Stimulated activated CD4-positive, alpha-beta T cell treated with anti-CD3 and anti-CD28 coated beads, Interleukin-2, amount 100 ng/mL, for 48 hours (primary cell): ENCODE measurements at regions not wholly inside any gene's neighbourhood (a gene's known extent, or its start where the extent isn't known, plus 50 kb on each side); places are given as distances from the start of the nearest gene placed in this dataset.

Experiments
- DNase-seq, 2 donors: peaks; one replicate each; pipeline ENCODE4 v3.0.0-alpha.2; 2020

DNA sequence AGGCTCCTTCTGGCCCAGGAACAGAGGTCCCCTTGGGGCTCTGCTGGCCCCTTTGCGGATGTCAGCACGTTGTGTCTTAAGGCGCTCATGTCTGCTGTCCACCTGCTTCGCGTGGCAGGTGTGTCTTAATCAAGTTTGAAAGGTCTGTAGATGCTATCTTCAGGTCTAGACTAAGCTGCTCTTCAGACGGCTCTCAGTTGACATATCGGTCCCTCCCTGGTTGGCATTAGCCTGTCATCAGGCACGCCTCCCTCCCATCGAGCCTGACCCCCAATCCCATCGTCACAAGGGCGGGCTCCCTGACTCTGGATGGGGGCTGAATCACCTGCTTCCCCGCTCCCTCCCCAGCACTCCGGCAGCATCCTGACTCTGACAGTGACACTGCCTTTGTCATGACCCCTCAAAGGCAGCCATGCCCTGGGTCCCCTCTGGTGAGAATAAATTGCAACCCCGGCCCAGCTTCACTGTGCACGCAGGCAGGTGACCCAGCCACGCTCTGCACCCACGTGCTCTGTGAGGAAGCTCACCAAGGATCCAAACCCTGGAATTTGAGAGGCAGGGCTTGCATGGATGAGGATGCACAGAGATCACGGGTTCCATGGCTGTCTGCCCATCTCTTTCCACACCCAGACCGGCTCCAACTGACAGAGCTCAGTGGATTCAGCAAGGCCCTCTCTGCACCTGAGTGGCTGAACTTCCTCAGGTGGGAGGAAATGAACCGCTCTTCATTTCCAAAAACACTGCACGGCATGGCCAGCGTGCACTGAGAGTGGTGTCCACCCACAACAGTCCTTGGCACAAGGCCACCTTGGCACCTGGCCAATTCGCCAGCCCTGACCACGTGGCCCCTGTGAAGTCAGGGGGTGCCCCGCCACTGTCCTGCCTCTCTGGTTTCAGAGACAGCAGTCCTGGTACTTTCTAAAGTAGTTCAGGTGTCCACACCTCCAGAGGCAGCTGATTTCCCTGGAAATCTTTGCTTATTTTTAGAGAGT lies 110.2 kb upstream of the GPC1 start:
- no peak for DNase-seq

DNA sequence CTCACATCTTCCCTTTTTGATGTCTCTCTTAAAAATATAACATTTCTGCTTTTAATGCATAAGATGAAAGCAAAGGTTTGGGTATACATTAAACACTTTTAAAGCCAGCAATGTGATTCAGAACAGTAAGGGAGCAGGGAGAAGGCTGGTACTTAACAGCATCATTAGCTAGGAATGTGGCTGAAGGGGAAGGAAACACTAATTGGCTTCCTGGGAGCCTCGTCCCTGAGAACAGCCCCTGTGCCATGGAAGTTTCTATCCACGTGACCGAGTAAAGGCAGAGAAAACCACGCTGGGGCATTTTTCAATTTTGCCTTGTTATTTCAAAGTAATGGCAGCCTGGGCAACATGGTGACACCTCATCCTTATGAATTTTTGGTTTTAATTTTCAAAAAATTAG lies 109.2 kb upstream of the GPC1 start:
- no peak for DNase-seq

DNA sequence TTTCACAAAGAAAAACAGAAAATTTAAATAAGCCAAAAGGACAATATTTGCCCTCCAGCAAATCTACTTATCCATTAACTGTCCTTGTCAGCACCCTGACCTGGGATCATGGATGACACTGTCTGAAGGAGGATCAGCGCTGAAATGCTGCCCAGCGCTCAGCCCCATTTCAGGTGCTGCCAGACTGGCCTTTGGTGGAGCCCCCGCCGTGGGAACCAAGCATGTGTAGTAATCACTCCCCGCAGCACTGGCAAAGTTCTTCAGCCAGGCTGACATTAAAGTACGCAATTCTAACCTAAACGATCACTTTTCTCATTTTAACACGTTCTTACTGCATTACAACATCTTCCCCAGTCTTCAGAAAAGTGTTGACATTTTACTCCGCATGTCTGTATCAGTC lies 108.6 kb upstream of the GPC1 start:
- DNase-seq = no peak

DNA sequence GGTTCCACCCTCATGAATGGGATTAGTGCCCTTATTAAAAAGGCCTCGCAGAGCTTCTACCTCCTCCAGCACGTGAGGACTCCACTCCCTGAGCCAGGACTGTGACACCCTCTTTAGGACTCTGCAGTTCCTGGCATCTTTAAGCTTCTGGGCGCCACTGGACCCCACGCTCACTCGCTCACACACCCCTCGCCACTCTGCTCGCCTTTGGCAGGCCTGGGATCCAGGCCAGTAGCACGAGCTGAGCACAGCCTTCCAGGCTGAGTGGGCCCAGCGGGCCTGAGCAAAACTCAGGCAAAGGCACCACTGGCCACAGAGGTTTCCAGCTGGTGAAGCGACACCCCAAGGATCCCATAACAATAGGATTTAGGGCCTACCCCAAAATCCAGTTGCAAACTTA lies 107.9 kb upstream of the GPC1 start:
- no peak for DNase-seq

DNA sequence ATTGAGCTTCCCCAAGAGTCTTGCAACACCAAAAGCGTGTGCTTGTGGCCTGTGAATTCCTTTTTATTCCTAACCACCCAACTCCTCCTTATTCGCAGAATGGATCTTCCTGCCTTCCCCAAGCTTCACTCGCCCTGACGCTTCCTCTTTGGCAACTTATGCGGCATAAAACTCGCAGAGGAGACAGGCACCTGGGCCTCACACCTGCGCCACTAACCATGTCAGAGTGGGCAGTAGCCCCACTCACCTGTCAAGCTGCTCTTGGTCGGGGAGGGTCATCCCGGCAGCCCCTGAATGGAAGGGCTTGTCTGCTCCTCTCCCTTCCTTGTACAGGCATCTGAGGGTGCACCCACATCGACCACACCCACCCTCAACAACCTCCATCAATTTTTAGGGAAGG lies 106.9 kb upstream of the GPC1 start:
- no peak for DNase-seq

DNA sequence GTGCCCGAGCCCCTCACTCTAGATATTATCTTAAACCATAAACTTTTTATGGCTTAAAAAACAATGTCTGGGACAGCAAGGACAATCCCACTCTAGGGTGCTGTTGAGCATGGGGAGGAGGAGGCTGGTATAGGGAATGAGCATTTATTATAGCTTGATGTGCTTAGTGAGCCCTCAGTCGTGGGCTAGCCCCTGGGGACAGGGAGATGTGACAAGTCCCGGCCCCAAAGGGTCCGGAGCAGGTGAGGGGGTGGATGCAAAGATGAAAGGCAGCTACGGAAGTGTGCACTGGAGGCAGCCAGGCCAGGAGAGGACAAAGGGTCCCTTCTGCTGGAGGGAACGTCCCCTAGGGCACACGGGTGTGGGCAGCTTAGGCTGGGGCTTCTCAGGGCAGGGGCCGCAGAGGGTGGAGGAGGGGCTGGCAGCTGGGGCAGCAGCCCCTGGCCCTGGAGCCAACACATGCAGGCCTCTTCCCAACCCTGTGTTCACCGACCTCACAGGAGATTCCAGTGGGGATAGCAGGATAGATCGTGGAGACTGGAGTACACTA lies 106.3 kb upstream of the GPC1 start:
- DNase-seq = no peak

DNA sequence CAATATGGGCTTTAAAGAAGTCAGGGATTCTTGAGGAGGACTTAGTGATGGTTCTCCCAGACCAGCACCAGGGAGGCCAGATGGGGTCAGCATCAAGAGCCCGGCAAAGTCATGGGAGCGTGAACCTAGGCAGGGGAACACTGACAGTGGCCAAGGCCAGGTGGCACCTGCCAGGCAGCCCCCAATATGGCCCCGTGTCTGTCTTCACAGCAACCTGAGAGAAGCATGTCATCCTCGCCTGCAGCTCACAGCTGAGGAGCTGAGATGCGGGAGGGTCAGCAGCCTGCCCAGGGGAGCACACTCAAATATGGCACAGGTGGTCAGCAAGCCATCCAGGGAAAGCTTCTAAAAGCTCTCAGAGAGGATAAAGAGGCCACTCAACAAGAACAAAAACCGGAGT lies 105.7 kb upstream of the GPC1 start:
- no peak for DNase-seq

DNA sequence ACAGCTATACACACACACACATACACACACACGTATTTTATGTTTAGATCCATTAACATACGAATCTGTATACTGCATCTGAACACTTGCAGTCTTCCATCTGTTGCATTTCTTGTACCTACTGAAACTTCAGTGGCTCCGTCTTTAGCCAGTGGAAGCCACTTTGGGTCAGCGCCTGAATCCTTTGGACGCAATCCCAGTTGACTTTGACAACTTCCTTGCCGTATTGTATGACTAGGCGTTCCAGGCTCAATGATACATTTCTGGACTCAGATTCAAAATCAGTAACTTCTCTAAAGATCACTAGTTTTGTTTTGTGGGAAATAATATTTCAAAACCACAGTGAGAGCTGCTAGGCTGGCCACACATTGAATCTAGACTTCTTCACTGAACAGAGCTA lies 101.5 kb upstream of the GPC1 start:
- no peak for DNase-seq

DNA sequence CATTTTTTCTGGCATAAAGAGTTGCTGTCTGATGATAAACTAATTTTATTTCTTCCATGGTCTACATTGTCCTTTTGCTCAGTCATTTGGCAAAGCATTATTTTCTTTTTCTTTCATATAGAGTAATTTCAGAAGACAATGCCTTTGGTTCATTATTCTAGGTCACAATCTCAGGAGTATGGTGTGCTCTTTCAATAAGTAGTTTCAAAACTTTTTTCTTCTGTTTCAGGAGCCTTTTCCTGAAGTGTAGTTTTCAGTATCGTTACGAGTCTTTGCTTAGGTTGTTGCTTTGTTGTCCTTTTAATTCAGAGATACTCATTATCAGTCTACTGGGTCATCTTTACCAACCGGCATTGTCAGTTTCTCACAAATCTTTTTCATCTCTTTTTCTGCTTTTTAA lies 100.4 kb upstream of the GPC1 start:
- DNase-seq = no peak

DNA sequence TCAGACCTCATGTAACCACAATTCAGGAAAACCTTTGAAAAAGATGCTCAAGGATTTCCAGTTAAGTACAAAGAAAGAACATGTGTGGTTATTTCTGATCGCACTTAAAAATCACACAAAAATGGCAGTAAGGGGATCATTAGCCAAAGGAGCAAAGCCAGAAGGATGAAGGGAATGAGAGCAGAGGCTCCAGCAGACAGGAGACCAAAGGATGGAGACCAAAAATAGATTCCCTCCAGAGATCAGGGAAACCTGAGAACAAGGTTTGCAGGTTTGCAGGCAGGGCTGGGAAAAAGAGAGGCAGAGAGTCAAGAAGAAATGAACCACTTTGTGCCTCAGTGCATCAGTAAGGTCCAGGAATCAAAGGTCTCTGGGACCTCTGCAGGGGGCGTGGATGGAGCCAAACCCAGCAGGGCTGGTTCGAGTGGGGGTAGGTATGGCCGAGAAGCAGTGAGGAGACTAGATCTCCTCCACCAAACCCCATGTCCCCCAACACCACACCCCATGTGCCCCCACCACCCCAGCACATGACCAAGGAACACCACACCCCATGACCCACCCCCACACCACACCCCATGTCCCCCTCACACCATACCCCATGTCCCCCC lies 98.5 kb upstream of the GPC1 start:
- no peak for DNase-seq

DNA sequence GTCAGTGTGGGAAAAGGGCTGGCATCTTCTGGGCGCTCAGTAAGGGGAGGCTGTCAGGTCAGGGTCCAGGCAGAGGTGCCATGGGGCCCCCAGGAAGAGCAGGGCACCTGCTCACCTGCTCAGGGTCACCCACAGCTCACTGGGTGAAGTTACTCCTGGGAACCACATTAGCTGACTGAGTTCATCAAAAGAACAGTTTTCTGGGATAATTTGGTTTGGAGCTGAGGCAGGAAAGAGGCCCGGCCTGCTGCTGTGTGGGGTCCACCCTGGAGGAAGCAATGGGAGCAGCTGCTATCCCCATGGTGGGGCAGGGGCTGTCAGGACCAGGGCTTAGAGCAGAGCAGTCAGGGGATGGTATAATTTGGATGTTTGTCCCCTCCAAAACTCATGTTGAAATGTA lies 97.2 kb upstream of the GPC1 start:
- DNase-seq = no peak

DNA sequence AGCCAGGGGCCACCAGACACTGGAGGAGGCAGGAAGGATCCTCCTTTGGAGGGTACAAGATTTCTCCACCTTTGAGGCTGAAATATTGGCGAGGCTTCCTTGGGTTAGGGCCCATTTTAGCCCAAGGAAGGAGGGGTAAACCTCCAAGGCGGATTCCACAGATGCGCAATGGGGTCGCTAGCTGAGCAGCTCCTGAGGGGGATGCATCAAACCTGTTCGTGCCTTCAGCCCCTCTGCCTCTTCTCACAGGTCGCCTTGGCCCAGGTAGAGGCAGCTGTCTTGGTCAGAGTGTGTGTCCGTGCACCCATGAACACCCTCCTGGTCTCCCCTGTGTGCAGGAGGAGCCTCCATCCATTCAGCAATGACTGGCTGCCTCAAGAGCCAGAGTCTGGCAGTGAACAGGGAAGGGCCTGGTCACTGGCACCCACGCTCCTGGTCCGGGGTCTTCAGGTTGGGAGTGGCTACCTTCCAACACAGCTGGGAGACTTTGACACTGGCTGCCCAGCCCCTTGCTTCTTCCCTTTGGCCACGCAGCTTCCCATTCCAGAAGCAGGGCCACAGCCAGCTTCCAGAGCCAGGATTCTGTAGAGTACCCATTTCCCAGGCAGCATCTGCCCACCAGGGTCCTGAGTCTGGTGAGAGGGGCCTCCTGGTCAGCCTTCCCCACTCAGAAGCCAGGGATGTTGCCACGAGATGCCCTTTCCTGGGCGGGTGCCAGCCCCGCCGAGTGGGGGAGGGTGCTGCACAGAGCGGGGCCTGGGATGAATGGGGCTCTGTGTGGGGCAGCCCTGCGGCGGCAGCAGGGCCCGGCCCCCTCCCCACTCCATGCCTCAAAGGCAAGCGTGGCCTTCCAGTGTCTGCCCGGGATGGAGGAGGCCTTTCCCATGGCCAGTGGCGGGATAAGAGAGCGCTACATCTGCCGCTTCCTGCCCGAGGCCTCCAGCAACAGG lies 95.8 kb upstream of the GPC1 start:
- DNase-seq = no peak

DNA sequence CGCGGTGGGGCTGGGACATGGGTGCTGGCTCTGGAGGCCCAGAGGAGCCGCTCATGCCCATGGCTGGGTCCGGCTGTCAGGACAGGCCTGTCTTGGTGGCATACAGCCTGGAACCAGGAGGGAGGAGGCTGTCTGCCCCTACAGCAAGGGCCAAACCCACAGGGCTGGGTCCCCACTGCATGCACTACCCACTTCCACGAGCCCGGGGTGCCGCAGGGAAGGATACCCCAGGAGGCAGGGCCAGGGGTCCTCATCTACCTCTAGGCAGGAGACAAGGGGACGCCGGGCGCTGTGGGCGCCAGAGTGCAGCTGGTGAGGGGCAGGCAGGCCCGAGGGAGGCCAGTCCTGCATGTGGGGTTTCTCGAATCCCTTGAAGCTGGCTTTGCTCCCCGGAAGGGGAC lies 95.1 kb upstream of the GPC1 start:
- no peak for DNase-seq

DNA sequence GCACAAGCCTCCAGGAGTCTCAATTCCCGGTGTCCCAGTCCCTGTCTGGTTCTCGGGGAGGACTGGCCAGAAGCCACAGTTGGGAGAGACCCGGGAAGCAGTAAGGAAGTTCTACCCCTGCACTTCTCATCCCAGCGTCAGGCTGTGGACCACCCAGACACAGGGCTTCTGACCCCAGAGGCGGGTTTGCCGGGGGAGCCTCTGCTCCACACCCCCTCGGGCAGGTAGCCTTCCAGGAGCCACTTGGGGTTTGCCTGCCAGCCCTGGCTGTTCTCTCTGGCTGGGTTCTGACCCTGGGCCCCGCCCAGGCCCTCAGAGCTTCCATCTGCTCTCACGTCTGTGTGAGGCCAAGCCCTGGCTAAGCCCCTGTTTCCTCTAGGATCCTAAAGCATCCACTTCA lies 94.4 kb upstream of the GPC1 start:
- no peak for DNase-seq

DNA sequence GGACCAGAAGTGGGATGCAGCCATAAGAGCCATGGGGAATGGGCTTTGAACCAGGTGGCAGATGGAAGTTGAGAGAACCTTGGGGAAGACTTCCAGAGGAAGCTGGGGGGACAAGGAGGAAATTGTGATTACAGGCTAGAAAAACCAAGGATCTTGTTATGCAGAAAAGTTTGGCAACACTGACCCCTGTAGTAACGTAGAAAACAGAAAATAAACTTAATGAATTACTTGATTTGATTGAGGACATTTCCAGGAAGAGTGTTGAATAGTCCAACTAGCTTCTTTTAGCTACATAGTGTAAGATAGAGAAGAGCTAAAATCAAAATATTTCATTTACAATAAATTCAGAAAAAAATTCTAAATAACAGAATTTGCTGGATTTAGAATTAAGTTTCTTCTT lies 91.9 kb upstream of the GPC1 start:
- DNase-seq = no peak

DNA sequence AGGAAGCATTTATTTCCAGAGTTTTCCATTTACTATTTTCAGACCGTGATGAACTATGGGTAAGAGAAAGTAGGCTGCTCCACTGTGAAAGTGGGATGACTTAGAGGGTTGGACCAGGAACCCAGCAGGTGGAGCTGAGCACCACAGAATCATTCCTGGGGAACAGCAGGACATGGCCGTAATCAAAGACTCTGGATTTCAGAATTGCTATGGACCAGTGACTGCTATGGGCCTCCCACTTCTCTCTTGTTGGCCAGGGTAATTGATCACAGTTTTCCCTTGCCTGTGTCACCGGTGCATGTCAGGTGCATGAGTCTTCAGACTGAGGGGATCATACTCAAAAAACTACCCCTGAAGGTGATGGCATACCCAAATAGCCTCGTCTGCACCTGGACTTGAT lies 90.6 kb upstream of the GPC1 start:
- no peak for DNase-seq

DNA sequence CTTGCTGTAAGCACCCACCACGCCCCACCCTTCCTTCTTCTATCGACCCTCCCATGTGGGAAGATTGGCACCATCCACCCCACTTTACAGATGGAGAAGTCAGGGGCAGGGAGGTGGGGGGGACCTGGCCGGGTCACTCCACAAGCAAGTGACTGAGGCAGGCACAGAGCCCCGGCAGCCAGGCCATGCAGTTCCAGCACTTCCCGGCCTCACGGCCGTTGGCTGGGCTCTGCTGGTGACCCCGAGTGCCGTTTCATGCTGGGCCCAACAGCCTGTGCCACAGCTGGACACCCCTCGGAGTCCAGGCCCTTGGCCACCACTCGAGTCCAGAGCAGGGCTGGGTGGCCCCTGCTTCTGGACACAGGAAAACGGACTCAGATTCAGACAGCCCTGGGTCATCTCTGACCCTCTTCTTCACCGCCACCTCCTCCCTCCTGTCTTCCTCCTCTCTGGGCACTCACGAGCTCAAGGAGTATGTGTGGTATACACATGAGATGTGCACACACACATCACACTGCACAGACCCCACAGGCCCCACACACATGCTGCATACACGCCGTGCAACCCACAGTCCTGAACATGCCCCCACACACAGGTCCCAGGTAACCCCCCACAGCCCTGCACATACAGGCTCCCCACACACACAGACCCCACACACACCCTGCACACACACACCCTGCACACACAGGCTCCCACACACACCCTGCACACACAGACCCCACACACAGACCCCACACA lies 89.3 kb upstream of the GPC1 start:
- no peak for DNase-seq

DNA sequence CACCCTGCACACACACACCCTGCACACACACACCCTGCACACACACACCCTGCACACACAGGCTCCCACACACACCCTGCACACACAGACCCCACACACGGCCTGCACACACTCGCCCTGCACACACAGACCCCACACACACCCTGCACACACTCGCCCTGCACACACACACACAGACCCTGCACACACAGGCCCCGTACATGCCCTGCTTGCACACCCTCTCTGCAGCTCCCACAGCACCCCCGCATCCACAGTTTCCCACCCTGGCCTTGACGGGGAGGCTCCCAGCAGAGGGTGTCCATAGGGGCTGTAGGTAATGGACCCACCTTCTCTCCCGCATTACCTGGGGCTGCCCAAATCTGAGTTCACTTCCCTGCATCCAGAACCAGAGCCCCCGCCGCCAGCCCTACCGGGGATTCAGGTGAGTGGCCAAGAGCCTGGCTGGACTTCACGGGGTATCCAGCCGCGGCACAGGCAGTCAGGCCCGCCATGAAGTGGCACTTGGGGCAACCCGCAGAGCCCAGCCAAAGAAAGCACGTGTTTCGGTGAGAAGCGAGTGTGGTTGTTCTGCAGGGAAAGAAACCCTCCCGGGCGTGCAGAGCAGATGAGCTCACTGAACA lies 88.6 kb upstream of the GPC1 start:
- DNase-seq = no peak

DNA sequence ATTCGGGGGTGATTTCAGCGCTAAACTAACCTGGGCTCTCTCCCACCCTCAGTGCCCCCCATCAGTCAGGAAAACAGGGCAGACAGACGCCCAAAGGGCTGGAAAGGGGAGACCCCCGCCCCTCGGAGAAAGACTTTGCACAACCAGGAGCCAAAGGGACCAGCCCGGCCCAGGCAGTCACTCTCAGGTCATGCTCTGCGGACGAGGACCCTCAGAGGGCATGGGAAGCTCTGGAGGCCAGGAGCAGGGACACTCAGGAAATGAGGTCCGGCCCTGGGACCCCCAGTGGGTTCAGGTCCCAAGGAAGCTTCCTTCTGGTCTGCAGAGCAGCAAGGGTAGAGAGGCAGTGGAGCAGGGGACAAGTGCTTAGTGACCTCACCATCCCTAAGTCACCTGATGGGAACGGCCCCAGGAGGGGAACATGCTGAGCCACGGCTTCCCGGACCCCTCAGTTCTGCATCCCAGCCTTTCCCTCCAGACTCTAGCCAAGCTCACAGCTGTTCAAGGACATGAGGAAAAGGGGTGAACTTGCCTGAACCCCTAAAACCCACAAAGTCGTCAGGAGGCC lies 88.0 kb upstream of the GPC1 start:
- DNase-seq = no peak

DNA sequence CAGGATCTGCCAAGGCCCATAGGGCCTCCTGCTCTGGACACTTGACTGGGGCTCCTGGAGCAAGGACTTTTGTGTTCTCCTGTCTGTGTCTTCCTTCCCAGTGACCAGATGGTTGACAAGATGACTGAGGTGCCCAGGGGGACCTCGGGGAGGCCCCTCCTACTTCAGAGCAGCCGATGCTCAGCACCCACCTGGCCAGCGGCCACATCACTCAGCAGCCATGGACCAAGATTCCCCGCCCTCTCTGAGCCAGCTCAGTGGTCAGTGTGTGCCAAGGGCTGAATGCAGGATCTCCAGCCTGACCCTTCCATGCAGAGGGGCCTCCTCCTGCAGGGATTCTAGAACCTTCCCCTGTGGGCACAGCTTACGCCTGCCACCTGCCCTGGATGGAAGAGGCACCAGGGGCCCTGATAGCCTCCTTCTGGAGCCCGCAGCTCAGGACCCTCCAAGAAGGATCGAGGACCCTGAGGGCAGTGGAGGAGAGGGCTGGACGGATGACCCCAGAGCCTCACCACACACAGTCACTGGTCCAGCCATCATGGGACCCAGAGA lies 87.4 kb upstream of the GPC1 start:
- no peak for DNase-seq

DNA sequence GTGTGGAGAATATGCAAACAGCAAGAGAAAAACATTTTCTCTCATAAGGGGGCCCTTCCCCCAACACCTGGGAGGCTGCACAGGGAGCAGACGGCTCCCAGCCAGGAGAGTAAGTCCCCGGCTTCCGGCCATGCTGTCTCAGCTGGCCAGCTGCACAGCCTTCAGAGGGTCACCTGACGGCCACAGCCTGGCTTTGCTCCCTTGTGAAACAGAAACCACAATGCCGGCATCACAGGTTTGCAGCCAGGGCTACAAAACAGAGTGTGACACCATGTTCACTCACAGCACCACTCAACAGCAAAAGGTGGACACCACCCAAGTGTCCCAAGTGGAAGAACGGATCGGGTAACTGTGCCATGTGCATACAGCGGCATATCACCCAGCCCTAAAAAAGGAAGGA lies 86.9 kb upstream of the GPC1 start:
- DNase-seq = no peak
